CD4-positive, CD25-positive, alpha-beta regulatory T cell (primary cell): ENCODE measurements at regions not wholly inside any gene's neighbourhood (a gene's known extent, or its start where the extent isn't known, plus 50 kb on each side); places are given as distances from the start of the nearest gene placed in this dataset.
A peak's percentile ranks its signal among the peaks of the same experiment; 100 is the strongest.

Source experiments
- ATAC-seq, 2 donors: fragments of 150-1000 bp; cut with Tn5 transposase; one replicate each; pipeline ENCODE4 v1.10.0; 2021; ENCODE audit warnings: low read depth in 2 of 2, moderate number of reproducible peaks in 2 of 2, moderate library complexity in 1 of 2
- DNase-seq, 3 donors: peaks; one replicate each; pipeline versions ENCODE4 v3.0.0 to v3.0.0-alpha.2; 2012 to 2022; ENCODE audit warnings: mixed read lengths in 1 of 3
- H3K27ac ChIP-seq: one replicate; pipeline ENCODE4 v1.7.0; 2013; ENCODE audit warnings: mild to moderate bottlenecking, low read length; ENCODE audit not compliant: insufficient read depth, poor library complexity, severe bottlenecking
- H3K27me3 ChIP-seq: one replicate; pipeline ENCODE4 v1.7.0; 2013; ENCODE audit warnings: low read length; ENCODE audit not compliant: control insufficient read depth, insufficient read depth
- H3K36me3 ChIP-seq: one replicate; pipeline ENCODE4 v1.7.0; 2013; ENCODE audit warnings: mild to moderate bottlenecking, low read length, moderate library complexity; ENCODE audit not compliant: control insufficient read depth, insufficient read depth
- H3K4me1 ChIP-seq: 2 replicates; pipeline ENCODE4 v1.7.0; 2013; ENCODE audit warnings: mild to moderate bottlenecking, low read length; ENCODE audit not compliant: insufficient read depth, control insufficient read depth, poor library complexity, severe bottlenecking
- H3K4me3 ChIP-seq: one replicate; pipeline ENCODE4 v1.7.0; 2013; ENCODE audit warnings: low read depth, mild to moderate bottlenecking, low read length, moderate library complexity
- H3K9me3 ChIP-seq, 2 experiments: 1 replicate in 1 of 2; 2 replicates in 1 of 2; pipeline ENCODE4 v1.7.0; 2013; ENCODE audit warnings: low read length in 2 of 2, mild to moderate bottlenecking in 1 of 2, moderate library complexity in 1 of 2; ENCODE audit not compliant: control insufficient read depth in 2 of 2
- H3K27ac Mint-ChIP-seq, 3 donors: one replicate each; pipeline ENCODE4 v1.8.0; 2020 to 2022; ENCODE audit warnings: mild to moderate bottlenecking in 3 of 3, mixed read lengths in 3 of 3, moderate library complexity in 2 of 3
- H3K27me3 Mint-ChIP-seq: one replicate; pipeline ENCODE4 v1.8.0; 2022; ENCODE audit warnings: mild to moderate bottlenecking, mixed read lengths
- H3K36me3 Mint-ChIP-seq: one replicate; pipeline ENCODE4 v1.8.0; 2020; ENCODE audit warnings: mixed read lengths
- H3K4me1 Mint-ChIP-seq, 4 donors: one replicate each; pipeline ENCODE4 v1.8.0; 2020 to 2022; ENCODE audit warnings: mixed read lengths in 4 of 4, mild to moderate bottlenecking in 1 of 4
- H3K4me3 Mint-ChIP-seq, 4 donors: one replicate each; pipeline ENCODE4 v1.8.0; 2020 to 2022; ENCODE audit warnings: mild to moderate bottlenecking in 4 of 4, mixed read lengths in 4 of 4, moderate library complexity in 3 of 4
- H3K9me3 Mint-ChIP-seq, 7 donors: one replicate each; pipeline ENCODE4 v1.8.0; 2020 to 2022; ENCODE audit warnings: mixed read lengths in 7 of 7, mild to moderate bottlenecking in 3 of 7, moderate library complexity in 2 of 7

GRCh38 chr5:143613329-143613728 is 198.6 kb upstream of the HMHB1 start:
- peak in 1 of 3 donors; percentile 56 for DNase-seq
- Mint-ChIP-seq H3K36me3 (no peaks in the 10 kb centered on the region), H3K9me3 (peaks cover 0 to 13% (median 3%) of the 10 kb centered on the region in 7 donors), H3K4me1 (peaks cover 0 to 14% (median 5%) of the 10 kb centered on the region in 4 donors), H3K27me3 (no peaks in the 10 kb centered on the region), H3K4me3 (no peak overlapping the region), H3K27ac (no peak overlapping the region)
- Histone ChIP-seq H3K27me3 (no peaks in the 10 kb centered on the region), H3K27ac (no peak overlapping the region), H3K36me3 (no peaks in the 10 kb centered on the region), H3K4me3 (no peak overlapping the region), H3K9me3 (no peaks in the 10 kb centered on the region), H3K4me1 (no peaks in the 10 kb centered on the region)
- ATAC-seq, result no peak

- no peaks in the 10 kb centered on the region for H3K36me3 ChIP-seq
- H3K36me3 Mint-ChIP-seq, result no peaks in the 10 kb centered on the region
- H3K4me1 ChIP-seq, result peaks cover under 1% of the 10 kb centered on the region
- peaks cover 0 to 13% (median 4%) of the 10 kb centered on the region in 7 donors for H3K9me3 Mint-ChIP-seq
- H3K27me3 ChIP-seq, result no peaks in the 10 kb centered on the region
- no peaks in the 10 kb centered on the region for H3K9me3 ChIP-seq
- no peak overlapping the region for H3K4me3 ChIP-seq
- no peak for ATAC-seq
- peaks cover 1 to 22% (median 8%) of the 10 kb centered on the region in 4 donors for H3K4me1 Mint-ChIP-seq
- H3K27ac Mint-ChIP-seq, result no peak overlapping the region
- no peak for DNase-seq
- no peak overlapping the region for H3K27ac ChIP-seq
- H3K27me3 Mint-ChIP-seq, result no peaks in the 10 kb centered on the region
- H3K4me3 Mint-ChIP-seq, result no peak overlapping the region
Observed at GRCh38 chr5:143610946-143611345, 201.0 kb upstream of the HMHB1 start.

GRCh38 chr5:143606043-143606752 is 202.7 kb upstream of the NR3C1 start:
- peaks cover 3 to 13% (median 4%) of the 10 kb centered on the region in 7 donors for H3K9me3 Mint-ChIP-seq
- H3K4me1 ChIP-seq, result peaks cover 14% of the 10 kb centered on the region
- H3K27me3 ChIP-seq, result no peaks in the 10 kb centered on the region
- no peak overlapping the region for H3K27ac ChIP-seq
- DNase-seq (peak in 2 of 3 donors; percentile 11 to 59), ATAC-seq (peak; percentile 37 to 39)
- H3K4me1 Mint-ChIP-seq, result peaks cover 14 to 27% (median 22%) of the 10 kb centered on the region in 4 donors
- no peaks in the 10 kb centered on the region for H3K36me3 ChIP-seq
- no peaks in the 10 kb centered on the region for H3K9me3 ChIP-seq
- H3K27ac Mint-ChIP-seq, result no peak overlapping the region
- no peaks in the 10 kb centered on the region for H3K36me3 Mint-ChIP-seq
- H3K27me3 Mint-ChIP-seq, result no peaks in the 10 kb centered on the region
- no peak overlapping the region for H3K4me3 ChIP-seq
- no peak overlapping the region for H3K4me3 Mint-ChIP-seq

- H3K27me3 Mint-ChIP-seq, result no peaks in the 10 kb centered on the region
- Histone ChIP-seq H3K27ac (no peak overlapping the region), H3K4me3 (peak overlapping the region; percentile 47), H3K27me3 (no peaks in the 10 kb centered on the region), H3K4me1 (peaks cover 14% of the 10 kb centered on the region), H3K9me3 (no peaks in the 10 kb centered on the region), H3K36me3 (no peaks in the 10 kb centered on the region)
- no peak overlapping the region for H3K27ac Mint-ChIP-seq
- no peaks in the 10 kb centered on the region for H3K36me3 Mint-ChIP-seq
- peaks cover 14 to 27% (median 22%) of the 10 kb centered on the region in 4 donors for H3K4me1 Mint-ChIP-seq
- peaks cover 3 to 13% (median 4%) of the 10 kb centered on the region in 7 donors for H3K9me3 Mint-ChIP-seq
- peak in 2 of 3 donors; percentile 60 to 83 for DNase-seq
- ATAC-seq, result peak; percentile 71 to 80
- H3K4me3 Mint-ChIP-seq, result peak overlapping the region in 3 of 4 donors; percentile 1 to 62 (median 26)
Observed at GRCh38 chr5:143605403-143606005, 202.0 kb upstream of the NR3C1 start.

- peaks cover 14 to 27% (median 23%) of the 10 kb centered on the region in 4 donors for H3K4me1 Mint-ChIP-seq
- no peak for ATAC-seq
Observed at GRCh38 chr5:143601917-143602333, 198.4 kb upstream of the NR3C1 start.

GRCh38 chr5:143601357-143601756 is 197.9 kb upstream of the NR3C1 start:
- peaks cover 14 to 23% (median 21%) of the 10 kb centered on the region in 4 donors for H3K4me1 Mint-ChIP-seq
- no peak for DNase-seq
- no peaks in the 10 kb centered on the region for H3K36me3 ChIP-seq
- ATAC-seq, result no peak
- H3K36me3 Mint-ChIP-seq, result no peaks in the 10 kb centered on the region
- H3K27me3 ChIP-seq, result no peaks in the 10 kb centered on the region
- H3K27ac Mint-ChIP-seq, result no peak overlapping the region
- H3K4me1 ChIP-seq, result peaks cover 14% of the 10 kb centered on the region
- no peaks in the 10 kb centered on the region for H3K9me3 ChIP-seq
- peaks cover 0 to 5% (median 2%) of the 10 kb centered on the region in 7 donors for H3K9me3 Mint-ChIP-seq
- H3K27me3 Mint-ChIP-seq, result no peaks in the 10 kb centered on the region
- no peak overlapping the region for H3K4me3 Mint-ChIP-seq
- H3K27ac ChIP-seq, result no peak overlapping the region
- H3K4me3 ChIP-seq, result no peak overlapping the region

More at GRCh38 chr5:143601917-143602333, 198.4 kb upstream of the NR3C1 start:
- Histone ChIP-seq H3K27me3 (no peaks in the 10 kb centered on the region), H3K4me3 (no peak overlapping the region), H3K36me3 (no peaks in the 10 kb centered on the region), H3K27ac (no peak overlapping the region), H3K4me1 (peaks cover 14% of the 10 kb centered on the region), H3K9me3 (no peaks in the 10 kb centered on the region)
- Mint-ChIP-seq H3K9me3 (peaks cover 0 to 5% (median 2%) of the 10 kb centered on the region in 7 donors), H3K4me3 (no peak overlapping the region), H3K27me3 (no peaks in the 10 kb centered on the region), H3K36me3 (no peaks in the 10 kb centered on the region), H3K27ac (no peak overlapping the region)
- DNase-seq, result no peak

- Mint-ChIP-seq H3K4me1 (peaks cover 9 to 18% (median 15%) of the 10 kb centered on the region in 4 donors), H3K27me3 (no peaks in the 10 kb centered on the region), H3K27ac (no peak overlapping the region), H3K9me3 (peaks cover 0 to 5% (median 2%) of the 10 kb centered on the region in 7 donors), H3K4me3 (no peak overlapping the region), H3K36me3 (no peaks in the 10 kb centered on the region)
- Histone ChIP-seq H3K27me3 (no peaks in the 10 kb centered on the region), H3K36me3 (no peaks in the 10 kb centered on the region), H3K4me3 (no peak overlapping the region), H3K27ac (no peak overlapping the region), H3K9me3 (no peaks in the 10 kb centered on the region), H3K4me1 (peaks cover 9% of the 10 kb centered on the region)
- DNase-seq (no peak), ATAC-seq (no peak)
Observed at GRCh38 chr5:143600396-143601075, 197.1 kb upstream of the NR3C1 start.
